Gastrocnemius medialis (tissue), 4 donors: ENCODE measurements at regions not wholly inside any gene's neighbourhood (a gene's known extent, or its start where the extent isn't known, plus 50 kb on each side); places are given as distances from the start of the nearest gene placed in this dataset.

ENCODE experiments used
- ATAC-seq, 2 donors: fragments of 150-250 bp; one replicate each; pipeline ENCODE4 v1.9.1; 2016
- DNase-seq, 2 donors: peaks; one replicate each; pipeline ENCODE4 v3.0.0-alpha.2; 2019
- H3K27ac ChIP-seq, 4 donors: fragments of 200-600 bp; sonication (generic); 1 replicate in 1 of 4; 2 replicates in 3 of 4; pipeline ENCODE4 v1.5.1; 2016 to 2018; ENCODE audit warnings: mild to moderate bottlenecking in 2 of 4, moderate library complexity in 1 of 4
- H3K27me3 ChIP-seq, 3 donors: fragments of 200-600 bp; sonication (generic) in 2 of 3; 1 replicate in 1 of 3; 2 replicates in 2 of 3; pipeline versions ENCODE4 v1.5.1 to v1.6.0; 2016 to 2019; ENCODE audit warnings: mild to moderate bottlenecking in 1 of 3, moderate library complexity in 1 of 3
- H3K36me3 ChIP-seq, 2 donors: fragments of 200-600 bp; sonication (generic) in 1 of 2; one replicate each; pipeline ENCODE4 v1.5.1; 2017 to 2018
- H3K4me1 ChIP-seq, 2 donors: fragments of 200-600 bp; sonication (generic) in 1 of 2; one replicate each; pipeline ENCODE4 v1.5.1; 2016 to 2017; ENCODE audit warnings: mild to moderate bottlenecking in 2 of 2
- H3K4me3 ChIP-seq, 4 donors: fragments of 200-600 bp; sonication (generic) in 3 of 4; 1 replicate in 1 of 4; 2 replicates in 3 of 4; pipeline ENCODE4 v1.5.1; 2016 to 2019; ENCODE audit warnings: mild to moderate bottlenecking in 2 of 4
- H3K9me3 ChIP-seq, 3 donors: fragments of 200-600 bp; sonication (generic) in 2 of 3; 1 replicate in 1 of 3; 2 replicates in 2 of 3; pipeline ENCODE4 v1.5.1; 2016 to 2019
- POLR2A ChIP-seq, 2 donors: fragments of 450-650 bp; IDR thresholded peaks; one replicate each; pipeline ENCODE4 v1.6.1; 2017; ENCODE audit warnings: antibody characterized with exemption in 2 of 2, mild to moderate bottlenecking in 2 of 2, moderate library complexity in 2 of 2
- in situ Hi-C, 4 donors: fragments of 200-750 bp; cut with MboI; loops; one replicate each; pipeline versions ENCODE4 v1.15.0 to v1.8.0; 2017; ENCODE audit warnings: low sequenced_read_pairs in 4 of 4
- intact Hi-C: fragments of 100-400 bp; cut with DNase I; formaldehyde crosslinking; loops from one replicate; pipeline ENCODE4 v1.15.1; 2023; ENCODE audit warnings: low total_unique reads
- TF ChIP-seq, protein P1 (sequence below), 5 experiments: fragments of 450-650 bp in 3 of 5; fragments of 200-600 bp in 2 of 5; sonication (generic) in 2 of 5; IDR thresholded peaks in 4 of 5; conservative IDR thresholded peaks in 1 of 5; 1 replicate in 4 of 5; 2 replicates in 1 of 5; pipeline ENCODE4 v1.5.1; 2016 to 2019; ENCODE audit warnings: antibody characterized with exemption in 5 of 5, mild to moderate bottlenecking in 3 of 5, moderate library complexity in 3 of 5

DNA sequence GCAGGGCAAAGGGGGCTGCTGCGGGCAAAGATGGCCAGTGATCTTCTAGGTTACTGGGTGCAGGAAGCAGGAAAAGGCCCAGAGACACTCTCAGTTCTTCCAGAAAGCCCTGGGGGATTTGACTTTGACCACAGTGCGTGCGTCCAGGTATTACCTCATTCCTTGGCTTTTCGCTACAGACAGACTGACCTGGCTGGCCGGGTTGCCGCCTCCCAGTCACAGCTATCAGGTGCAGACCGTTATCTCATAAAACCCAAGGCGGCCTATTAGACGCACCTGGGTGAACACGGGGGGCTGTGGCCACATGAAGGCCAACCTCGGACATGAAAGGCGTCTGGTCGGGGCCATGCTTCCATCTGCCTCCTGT is 80.3 kb downstream of the FOXL3 start:
- Histone ChIP-seq H3K36me3 (no peaks in the 10 kb centered on the region), H3K4me3 (no peak overlapping the region), H3K4me1 (no peaks in the 10 kb centered on the region), H3K9me3 (no peaks in the 10 kb centered on the region), H3K27ac (no peak overlapping the region), H3K27me3 (peaks cover 0 to 11% (median 4%) of the 10 kb centered on the region in 3 donors)
- DNase-seq, result no peak
- in situ Hi-C loops, result no loop called here
- TF ChIP-seq, protein P1, sequence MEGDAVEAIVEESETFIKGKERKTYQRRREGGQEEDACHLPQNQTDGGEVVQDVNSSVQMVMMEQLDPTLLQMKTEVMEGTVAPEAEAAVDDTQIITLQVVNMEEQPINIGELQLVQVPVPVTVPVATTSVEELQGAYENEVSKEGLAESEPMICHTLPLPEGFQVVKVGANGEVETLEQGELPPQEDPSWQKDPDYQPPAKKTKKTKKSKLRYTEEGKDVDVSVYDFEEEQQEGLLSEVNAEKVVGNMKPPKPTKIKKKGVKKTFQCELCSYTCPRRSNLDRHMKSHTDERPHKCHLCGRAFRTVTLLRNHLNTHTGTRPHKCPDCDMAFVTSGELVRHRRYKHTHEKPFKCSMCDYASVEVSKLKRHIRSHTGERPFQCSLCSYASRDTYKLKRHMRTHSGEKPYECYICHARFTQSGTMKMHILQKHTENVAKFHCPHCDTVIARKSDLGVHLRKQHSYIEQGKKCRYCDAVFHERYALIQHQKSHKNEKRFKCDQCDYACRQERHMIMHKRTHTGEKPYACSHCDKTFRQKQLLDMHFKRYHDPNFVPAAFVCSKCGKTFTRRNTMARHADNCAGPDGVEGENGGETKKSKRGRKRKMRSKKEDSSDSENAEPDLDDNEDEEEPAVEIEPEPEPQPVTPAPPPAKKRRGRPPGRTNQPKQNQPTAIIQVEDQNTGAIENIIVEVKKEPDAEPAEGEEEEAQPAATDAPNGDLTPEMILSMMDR (IDR thresholded peaks at IDR 0.05 in 4 of 5, conservative IDR thresholded peaks at IDR 0.05 in 1 of 5), result no peak
- TF ChIP-seq POLR2A (IDR thresholded peaks at IDR 0.05), result no peak
- no peak for ATAC-seq
- intact Hi-C loops, result no loop called here

DNA sequence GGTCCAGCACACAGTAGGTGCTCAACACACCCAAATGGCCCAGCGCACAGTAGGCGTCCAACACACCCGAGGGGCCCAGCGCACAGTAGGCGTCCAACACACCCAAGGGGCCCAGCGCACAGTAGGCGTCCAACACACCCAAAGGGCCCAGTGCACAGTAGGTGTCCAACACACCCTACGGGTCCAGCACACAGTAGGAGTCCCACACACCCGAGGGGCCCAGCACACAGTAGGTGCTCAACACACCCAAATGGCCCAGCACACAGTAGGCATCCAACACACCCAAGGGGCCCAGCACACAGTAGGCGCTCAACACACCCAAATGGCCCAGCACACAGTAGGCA is 80.8 kb downstream of the FOXL3 start:
- no peaks in the 10 kb centered on the region for H3K9me3 ChIP-seq
- no peak overlapping the region for H3K4me3 ChIP-seq
- in situ Hi-C loops, result no loop called here
- no peaks in the 10 kb centered on the region for H3K36me3 ChIP-seq
- TF ChIP-seq, protein P1 (IDR thresholded peaks at IDR 0.05 in 4 of 5, conservative IDR thresholded peaks at IDR 0.05 in 1 of 5), result no peak
- TF ChIP-seq POLR2A (IDR thresholded peaks at IDR 0.05), result no peak
- intact Hi-C loops, result no loop called here
- no peak overlapping the region for H3K27ac ChIP-seq
- DNase-seq (no peak), ATAC-seq (no peak)
- H3K4me1 ChIP-seq, result no peaks in the 10 kb centered on the region
- peaks cover under 1 to 6% (median 4%) of the 10 kb centered on the region in 3 donors for H3K27me3 ChIP-seq

DNA sequence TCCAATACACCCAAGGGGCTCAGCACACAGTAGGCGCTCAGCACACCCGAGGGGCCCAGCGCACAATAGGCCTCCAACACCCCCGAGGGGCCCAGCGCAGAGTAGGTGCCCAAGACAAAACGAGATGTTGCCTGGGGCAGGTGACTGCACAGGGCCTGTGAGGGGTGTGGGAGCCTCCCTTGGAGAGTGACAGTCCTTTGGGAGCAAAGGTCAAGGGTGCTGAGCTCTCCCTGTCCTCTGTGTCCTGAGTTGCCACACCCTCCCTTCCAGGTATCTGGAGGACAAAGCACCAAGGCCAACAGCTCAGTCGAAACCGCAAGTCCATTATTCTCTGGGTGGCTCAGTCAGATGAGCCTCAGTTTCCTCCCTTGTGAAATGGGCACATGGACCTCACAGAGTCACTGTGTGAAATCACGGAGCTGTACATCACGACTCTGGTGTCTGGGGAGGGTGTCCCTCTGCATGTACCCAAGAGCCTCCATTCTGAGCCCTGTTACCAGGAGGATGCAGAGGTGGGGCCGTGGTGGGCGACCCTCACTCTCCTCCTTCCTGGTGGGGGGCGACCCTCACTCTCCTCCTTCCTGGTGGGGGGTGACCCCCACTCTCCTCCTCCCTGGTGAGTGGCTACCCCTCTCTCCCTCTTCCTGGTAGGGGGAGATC is 81.3 kb downstream of the FOXL3 start:
- H3K4me3 ChIP-seq, result no peak overlapping the region
- TF ChIP-seq, protein P1 (IDR thresholded peaks at IDR 0.05 in 4 of 5, conservative IDR thresholded peaks at IDR 0.05 in 1 of 5), result no peak
- TF ChIP-seq POLR2A (IDR thresholded peaks at IDR 0.05), result no peak
- in situ Hi-C loops, result no loop called here
- peaks cover 1 to 5% (median 2%) of the 10 kb centered on the region in 3 donors for H3K27me3 ChIP-seq
- no peaks in the 10 kb centered on the region for H3K36me3 ChIP-seq
- H3K27ac ChIP-seq, result no peak overlapping the region
- intact Hi-C loops, result no loop called here
- DNase-seq (no peak), ATAC-seq (no peak)
- H3K4me1 ChIP-seq, result no peaks in the 10 kb centered on the region
- no peaks in the 10 kb centered on the region for H3K9me3 ChIP-seq

DNA sequence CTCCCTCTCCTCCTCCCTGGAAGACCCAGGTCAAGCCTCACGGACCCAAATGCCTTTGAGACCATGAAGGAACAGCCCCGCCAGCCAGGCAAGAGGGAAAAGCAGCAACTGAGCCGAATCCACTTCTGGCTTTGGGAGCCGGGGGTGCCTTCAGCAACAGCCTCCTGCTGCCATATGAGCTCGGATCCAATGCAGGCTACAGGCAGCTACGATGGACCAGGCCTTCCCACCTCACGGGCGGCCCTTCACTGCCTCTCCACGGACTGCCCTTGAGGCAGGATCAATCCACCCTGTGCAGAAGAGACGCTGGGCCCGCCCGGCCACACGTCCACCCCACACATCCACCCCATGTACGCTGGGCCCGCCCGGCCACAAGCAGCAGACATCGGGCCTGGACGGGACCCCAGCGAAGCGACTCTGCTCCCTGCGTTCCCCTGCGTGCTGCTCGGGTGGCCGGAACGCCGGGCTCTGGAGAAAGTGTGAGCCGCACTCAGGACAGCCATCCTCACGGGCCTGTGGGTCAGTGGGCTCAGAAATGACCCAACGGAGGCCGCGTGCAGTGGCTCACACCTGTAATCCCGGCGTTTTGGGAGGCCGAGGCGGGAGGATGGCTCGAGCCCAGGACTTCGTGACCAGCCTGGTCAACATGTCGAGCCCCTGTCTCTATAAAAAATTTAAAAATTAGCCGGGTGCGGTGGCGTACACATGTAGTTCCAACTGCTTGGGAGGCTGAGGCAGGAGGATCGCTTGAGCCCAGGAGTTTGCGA is 82.0 kb downstream of the FOXL3 start:
- in situ Hi-C loops, result no loop called here
- no peak overlapping the region for H3K27ac ChIP-seq
- no peak overlapping the region for H3K4me3 ChIP-seq
- DNase-seq (no peak), ATAC-seq (no peak)
- H3K4me1 ChIP-seq, result no peaks in the 10 kb centered on the region
- TF ChIP-seq, protein P1 (IDR thresholded peaks at IDR 0.05 in 4 of 5, conservative IDR thresholded peaks at IDR 0.05 in 1 of 5), result no peak
- TF ChIP-seq POLR2A (IDR thresholded peaks at IDR 0.05), result no peak
- H3K9me3 ChIP-seq, result no peaks in the 10 kb centered on the region
- no peaks in the 10 kb centered on the region for H3K36me3 ChIP-seq
- H3K27me3 ChIP-seq, result peaks cover 0 to 11% (median 0%) of the 10 kb centered on the region in 3 donors
- intact Hi-C loops, result no loop called here
